ENCODE measurements at regions not wholly inside any gene's neighbourhood (a gene's known extent, or its start where the extent isn't known, plus 50 kb on each side); places are given as distances from the start of the nearest gene placed in this dataset.

DNA sequence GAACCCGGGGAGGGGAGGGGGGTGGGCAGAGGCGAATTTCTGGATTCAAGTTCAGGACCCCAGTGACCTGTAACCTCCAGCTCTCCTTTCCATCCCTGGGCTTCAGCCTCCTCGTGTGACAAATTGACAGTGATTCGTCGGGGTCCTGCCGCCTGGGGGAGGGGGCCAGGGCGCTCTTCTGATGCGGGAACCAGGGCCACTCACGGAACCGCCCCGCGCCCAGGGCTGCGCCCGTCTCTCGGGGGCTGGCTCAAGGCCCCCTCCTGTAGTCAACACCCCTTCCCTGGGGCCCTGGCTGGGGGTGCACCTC is 92.8 kb upstream of the ANO1 start:
- Histone ChIP-seq H3K79me2 (ENCODE audit: low read length) (no peaks in the 10 kb centered on the region), H4K20me1 (ENCODE audit: insufficient read depth, low read length) (no peaks in the 10 kb centered on the region), H3K9ac (ENCODE audit: low read length) (no peak overlapping the region), H3K27ac (ENCODE audit: low read length) (no peak overlapping the region), H3K4me1 (ENCODE audit: low read length) (no peaks in the 10 kb centered on the region), H3K27me3 (ENCODE audit: low read depth, low read length) (peaks cover 13% of the 10 kb centered on the region), H3K36me3 (replicated peaks; ENCODE audit: low read depth, low read length) (no peaks in the 10 kb centered on the region), H2AFZ (ENCODE audit: low read depth, low read length) (no peak overlapping the region), H3K4me3 (ENCODE audit: low read length) (no peak overlapping the region), H3K4me2 (ENCODE audit: low read length) (no peak overlapping the region), H3K9me3 (ENCODE audit: insufficient read depth, low read length) (no peaks in the 10 kb centered on the region)
- TF ChIP-seq EZH2phosphoT487 (IDR thresholded peaks at IDR 0.05; ENCODE audit: low read depth): no peak
- TF ChIP-seq, protein P1, sequence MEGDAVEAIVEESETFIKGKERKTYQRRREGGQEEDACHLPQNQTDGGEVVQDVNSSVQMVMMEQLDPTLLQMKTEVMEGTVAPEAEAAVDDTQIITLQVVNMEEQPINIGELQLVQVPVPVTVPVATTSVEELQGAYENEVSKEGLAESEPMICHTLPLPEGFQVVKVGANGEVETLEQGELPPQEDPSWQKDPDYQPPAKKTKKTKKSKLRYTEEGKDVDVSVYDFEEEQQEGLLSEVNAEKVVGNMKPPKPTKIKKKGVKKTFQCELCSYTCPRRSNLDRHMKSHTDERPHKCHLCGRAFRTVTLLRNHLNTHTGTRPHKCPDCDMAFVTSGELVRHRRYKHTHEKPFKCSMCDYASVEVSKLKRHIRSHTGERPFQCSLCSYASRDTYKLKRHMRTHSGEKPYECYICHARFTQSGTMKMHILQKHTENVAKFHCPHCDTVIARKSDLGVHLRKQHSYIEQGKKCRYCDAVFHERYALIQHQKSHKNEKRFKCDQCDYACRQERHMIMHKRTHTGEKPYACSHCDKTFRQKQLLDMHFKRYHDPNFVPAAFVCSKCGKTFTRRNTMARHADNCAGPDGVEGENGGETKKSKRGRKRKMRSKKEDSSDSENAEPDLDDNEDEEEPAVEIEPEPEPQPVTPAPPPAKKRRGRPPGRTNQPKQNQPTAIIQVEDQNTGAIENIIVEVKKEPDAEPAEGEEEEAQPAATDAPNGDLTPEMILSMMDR (IDR thresholded peaks at IDR 0.05; ENCODE audit: low read depth, low read length): no peak

DNA sequence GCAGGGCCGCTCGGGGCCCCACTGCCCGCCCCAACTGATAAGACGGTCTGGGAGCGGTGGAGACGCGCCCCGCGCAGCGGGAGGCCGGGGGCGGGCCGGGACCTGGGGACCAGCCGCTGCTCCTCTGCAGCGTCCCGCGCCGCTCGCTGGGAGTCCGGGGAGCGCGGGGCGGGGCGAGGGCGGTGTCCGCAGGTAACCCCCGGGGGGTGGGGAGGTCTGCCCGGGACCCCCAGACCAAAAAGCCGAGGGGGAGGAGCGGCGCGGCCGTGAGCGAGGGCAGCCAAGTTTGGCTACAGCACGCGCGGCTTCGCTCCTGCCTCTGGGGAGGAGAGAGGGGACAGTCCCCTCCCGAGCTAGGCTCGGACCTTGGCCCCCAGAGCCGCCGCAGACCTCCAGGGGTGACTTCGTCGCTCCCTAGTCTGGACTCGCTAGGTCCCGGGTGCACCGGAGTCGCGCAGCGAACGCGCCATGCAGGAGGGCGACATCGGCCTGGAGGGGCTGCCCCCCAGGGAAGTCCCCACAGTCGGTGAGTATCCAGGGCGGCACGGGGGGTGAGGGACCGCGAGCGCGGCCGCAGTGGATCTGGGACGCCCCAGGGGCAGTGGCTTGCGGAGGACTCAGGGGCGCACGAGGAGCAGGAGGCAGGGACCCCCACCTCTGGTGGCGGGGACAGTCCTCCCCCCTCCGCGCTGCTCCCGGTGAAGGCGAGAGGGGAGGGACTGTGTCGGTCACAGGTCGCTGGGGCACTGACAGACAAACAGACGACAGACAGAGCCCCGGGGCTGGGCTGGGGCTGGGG is 92.3 kb upstream of the ANO1 start:
- H2AFZ ChIP-seq (ENCODE audit: low read depth, low read length): no peak overlapping the region

DNA sequence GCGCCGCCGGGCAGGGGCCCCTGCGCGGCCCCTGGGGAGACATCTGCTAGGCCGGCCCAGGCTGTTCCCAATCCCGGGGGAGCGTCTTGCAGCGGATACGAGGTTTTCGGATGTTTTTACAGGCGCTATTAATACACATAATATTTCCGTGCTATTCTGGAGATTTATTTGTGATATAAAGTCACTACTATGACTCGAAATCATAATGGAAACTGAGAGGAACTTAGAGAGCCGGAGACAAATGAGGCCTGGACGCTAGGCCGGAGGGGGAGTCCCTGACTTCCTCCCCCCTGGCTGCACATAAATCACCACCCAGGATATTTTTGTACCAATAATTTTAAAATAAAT is 91.7 kb upstream of the ANO1 start:
- TF ChIP-seq, protein P1 (IDR thresholded peaks at IDR 0.05; ENCODE audit: low read depth, low read length): no peak
- TF ChIP-seq EZH2phosphoT487 (IDR thresholded peaks at IDR 0.05; ENCODE audit: low read depth): no peak
- Histone ChIP-seq H2AFZ (ENCODE audit: low read depth, low read length) (no peak overlapping the region), H3K27ac (ENCODE audit: low read length) (no peak overlapping the region), H4K20me1 (ENCODE audit: insufficient read depth, low read length) (no peaks in the 10 kb centered on the region), H3K36me3 (replicated peaks; ENCODE audit: low read depth, low read length) (no peaks in the 10 kb centered on the region), H3K4me2 (ENCODE audit: low read length) (no peak overlapping the region), H3K79me2 (ENCODE audit: low read length) (no peaks in the 10 kb centered on the region), H3K9ac (ENCODE audit: low read length) (no peak overlapping the region), H3K4me3 (ENCODE audit: low read length) (no peak overlapping the region), H3K4me1 (ENCODE audit: low read length) (no peaks in the 10 kb centered on the region), H3K9me3 (ENCODE audit: insufficient read depth, low read length) (no peaks in the 10 kb centered on the region), H3K27me3 (ENCODE audit: low read depth, low read length) (peaks cover 24% of the 10 kb centered on the region)

More for the DNA sequence above, 92.3 kb upstream of the ANO1 start:
- no peaks in the 10 kb centered on the region for H4K20me1 ChIP-seq (ENCODE audit: insufficient read depth, low read length)
- no peak overlapping the region for H3K4me2 ChIP-seq (ENCODE audit: low read length)
- peaks cover 18% of the 10 kb centered on the region for H3K27me3 ChIP-seq (ENCODE audit: low read depth, low read length)
- H3K9me3 ChIP-seq (ENCODE audit: insufficient read depth, low read length): no peaks in the 10 kb centered on the region
- no peaks in the 10 kb centered on the region for H3K4me1 ChIP-seq (ENCODE audit: low read length)
- H3K79me2 ChIP-seq (ENCODE audit: low read length): no peaks in the 10 kb centered on the region
- no peaks in the 10 kb centered on the region for H3K36me3 ChIP-seq (replicated peaks; ENCODE audit: low read depth, low read length)
- no peak overlapping the region for H3K9ac ChIP-seq (ENCODE audit: low read length)
- H3K4me3 ChIP-seq (ENCODE audit: low read length): no peak overlapping the region
- TF ChIP-seq, protein P1 (IDR thresholded peaks at IDR 0.05; ENCODE audit: low read depth, low read length): no peak
- no peak for TF ChIP-seq EZH2phosphoT487 (IDR thresholded peaks at IDR 0.05; ENCODE audit: low read depth)
- no peak overlapping the region for H3K27ac ChIP-seq (ENCODE audit: low read length)

DNA sequence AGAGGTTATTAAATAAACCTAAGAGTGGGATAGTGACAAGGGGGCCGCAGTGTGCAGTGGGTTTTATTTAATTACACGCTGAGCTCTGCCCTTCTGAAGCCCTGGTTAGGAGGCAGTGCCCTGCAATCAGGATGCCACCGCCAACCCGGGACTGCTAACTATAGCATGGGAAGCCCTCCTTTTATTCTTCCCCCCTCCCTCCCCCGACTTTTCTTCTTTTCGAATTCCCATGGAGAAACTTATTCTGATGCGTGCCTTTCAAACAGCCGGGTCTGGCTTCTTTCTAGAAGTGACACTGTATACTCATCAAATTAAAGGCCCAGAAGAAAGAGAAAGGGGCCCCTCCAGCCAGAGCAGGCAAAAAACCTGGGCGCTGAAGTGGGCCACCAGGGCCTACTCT is 91.3 kb upstream of the ANO1 start:
- Histone ChIP-seq H3K9ac (ENCODE audit: low read length) (no peak overlapping the region), H3K79me2 (ENCODE audit: low read length) (no peaks in the 10 kb centered on the region)

More for the DNA sequence above, 91.3 kb upstream of the ANO1 start:
- no peaks in the 10 kb centered on the region for H3K9me3 ChIP-seq (ENCODE audit: insufficient read depth, low read length)
- no peaks in the 10 kb centered on the region for H4K20me1 ChIP-seq (ENCODE audit: insufficient read depth, low read length)
- no peak overlapping the region for H3K4me3 ChIP-seq (ENCODE audit: low read length)
- no peak overlapping the region for H3K4me2 ChIP-seq (ENCODE audit: low read length)
- no peak overlapping the region for H2AFZ ChIP-seq (ENCODE audit: low read depth, low read length)
- TF ChIP-seq EZH2phosphoT487 (IDR thresholded peaks at IDR 0.05; ENCODE audit: low read depth): no peak
- TF ChIP-seq, protein P1 (IDR thresholded peaks at IDR 0.05; ENCODE audit: low read depth, low read length): no peak
- no peaks in the 10 kb centered on the region for H3K4me1 ChIP-seq (ENCODE audit: low read length)
- H3K27ac ChIP-seq (ENCODE audit: low read length): no peak overlapping the region
- H3K36me3 ChIP-seq (replicated peaks; ENCODE audit: low read depth, low read length): no peaks in the 10 kb centered on the region
- peaks cover 25% of the 10 kb centered on the region for H3K27me3 ChIP-seq (ENCODE audit: low read depth, low read length)
